ENCODE measurements at regions not wholly inside any gene's neighbourhood (a gene's known extent, or its start where the extent isn't known, plus 50 kb on each side); places are given as distances from the start of the nearest gene placed in this dataset.
"Not testable (repeated sequence)": the region's sequence is repeated elsewhere in the genome, so short reads cannot be mapped to it uniquely, and the experiment has no call there.

DNA sequence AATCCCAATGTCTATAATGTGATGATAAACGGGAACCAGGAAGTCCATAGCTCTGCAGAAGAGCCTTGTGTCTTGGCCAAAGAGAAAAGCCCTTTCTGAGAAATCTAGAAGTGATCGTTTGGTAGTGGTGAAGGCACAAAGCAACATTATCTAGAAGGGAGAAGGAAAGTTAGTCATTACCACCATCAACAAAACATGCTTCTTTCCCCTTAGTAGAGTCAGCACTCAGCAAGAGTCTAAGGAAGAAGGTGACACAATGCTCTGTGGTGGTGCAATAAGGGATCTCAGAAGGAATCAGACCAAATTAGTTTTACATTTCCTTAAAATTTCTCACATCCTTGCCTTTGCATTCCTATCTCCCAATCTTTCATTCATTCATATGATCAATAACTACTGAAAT, 134.4 kb upstream of the PRDX6 start:
- no peak for DNase-seq (ENCODE audit: low read depth in 2 of 2)

- no peak for DNase-seq (ENCODE audit: low read depth in 2 of 2)
Observed at GRCh38 chr1:173344034-173344743, 132.9 kb upstream of the PRDX6 start.

DNA sequence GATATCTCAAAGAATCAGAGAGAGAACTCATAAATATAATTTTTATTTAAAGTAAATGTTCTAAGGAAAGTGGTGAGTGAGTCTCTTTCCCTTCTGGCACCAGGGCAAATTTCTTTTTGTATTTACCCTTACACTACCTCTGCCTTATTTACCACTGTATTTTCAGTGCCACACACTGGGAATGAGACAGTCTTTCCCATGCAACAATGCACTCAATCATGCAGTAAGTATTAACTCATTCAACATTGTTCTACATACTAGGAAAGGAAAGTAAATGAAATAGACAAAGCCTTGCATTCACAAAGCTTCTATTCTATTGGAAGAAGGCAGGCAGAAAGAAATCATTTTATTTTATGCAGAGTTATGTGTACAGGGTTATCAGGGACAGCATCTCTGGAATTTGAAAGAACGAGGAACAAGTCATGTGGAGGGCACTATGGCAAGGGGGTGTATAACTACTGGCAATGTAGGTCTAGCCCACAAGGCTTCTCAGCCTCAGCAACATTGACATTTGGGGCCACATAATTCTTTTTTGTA, 129.8 kb upstream of the PRDX6 start:
- DNase-seq (ENCODE audit: low read depth in 2 of 2), result no peak

GRCh38 chr1:173352635-173353034, 124.5 kb upstream of the PRDX6 start:
- not testable (repeated sequence) for DNase-seq (ENCODE audit: low read depth in 2 of 2)

GRCh38 chr1:173353350-173353749, 123.8 kb upstream of the PRDX6 start:
- no peak for DNase-seq (ENCODE audit: low read depth in 2 of 2)

DNA sequence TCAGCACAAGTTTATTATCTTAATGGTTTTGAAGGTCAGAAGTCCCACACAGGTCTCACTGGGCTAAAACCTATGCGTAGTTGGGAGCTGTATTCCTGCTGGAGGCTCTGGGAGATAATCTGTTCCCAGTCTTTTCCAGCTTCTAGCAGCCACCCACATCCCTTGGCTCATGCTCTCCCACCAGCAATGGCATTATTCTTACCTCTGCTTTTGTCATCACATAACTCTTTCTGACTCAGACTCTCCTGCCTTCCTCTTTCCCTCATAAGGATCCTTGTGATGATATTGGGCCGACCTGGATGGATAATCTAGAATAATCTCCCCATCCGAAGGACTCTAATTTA, 122.2 kb upstream of the PRDX6 start:
- no peak for DNase-seq (ENCODE audit: low read depth in 2 of 2)

GRCh38 chr1:173355281-173356031, 121.7 kb upstream of the PRDX6 start:
- DNase-seq (ENCODE audit: low read depth in 2 of 2), result no peak

DNA sequence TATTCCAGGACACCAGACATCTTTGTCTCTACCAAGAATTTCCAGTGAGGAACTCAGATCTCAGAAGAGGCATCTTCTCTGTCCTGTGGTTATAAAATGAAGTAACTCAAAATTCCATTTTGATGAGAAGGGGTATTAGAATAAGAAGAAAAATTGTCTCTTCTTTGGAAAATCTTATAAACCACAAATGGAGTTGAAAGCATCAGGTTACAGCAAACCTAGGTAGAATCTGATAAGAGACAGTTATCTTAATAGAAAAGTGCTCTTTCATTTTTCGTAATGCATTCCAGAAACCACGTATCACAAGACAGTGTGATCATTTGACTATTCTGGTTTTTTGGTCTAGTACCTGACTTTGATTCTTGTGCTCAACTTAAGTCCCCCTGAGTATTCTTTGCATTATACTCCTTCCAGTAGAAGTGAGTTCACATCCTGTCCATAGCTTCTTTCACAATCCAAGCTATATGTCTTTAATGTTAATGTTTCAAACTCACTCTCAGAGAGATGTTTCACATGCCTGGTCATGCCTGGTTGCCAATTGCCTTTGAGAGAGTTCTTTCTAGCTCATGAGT, 120.9 kb upstream of the PRDX6 start:
- no peak for DNase-seq (ENCODE audit: low read depth in 2 of 2)

GRCh38 chr1:173360487-173361063, 116.6 kb upstream of the PRDX6 start:
- DNase-seq (ENCODE audit: low read depth in 2 of 2), result no peak

- DNase-seq (ENCODE audit: low read depth in 2 of 2), result no peak
Observed at GRCh38 chr1:173362543-173362942, 114.6 kb upstream of the PRDX6 start.

GRCh38 chr1:173364827-173365226, 112.3 kb upstream of the PRDX6 start:
- DNase-seq (ENCODE audit: low read depth in 2 of 2), result no peak

- no peak for DNase-seq (ENCODE audit: low read depth in 2 of 2)
Observed at GRCh38 chr1:173365341-173365740, 111.8 kb upstream of the PRDX6 start.

GRCh38 chr1:173367136-173367535, 110.0 kb upstream of the PRDX6 start:
- DNase-seq (ENCODE audit: low read depth in 2 of 2), result no peak

- not testable (repeated sequence) for DNase-seq (ENCODE audit: low read depth in 2 of 2)
Observed at GRCh38 chr1:173370586-173370985, 106.5 kb upstream of the PRDX6 start.

DNA sequence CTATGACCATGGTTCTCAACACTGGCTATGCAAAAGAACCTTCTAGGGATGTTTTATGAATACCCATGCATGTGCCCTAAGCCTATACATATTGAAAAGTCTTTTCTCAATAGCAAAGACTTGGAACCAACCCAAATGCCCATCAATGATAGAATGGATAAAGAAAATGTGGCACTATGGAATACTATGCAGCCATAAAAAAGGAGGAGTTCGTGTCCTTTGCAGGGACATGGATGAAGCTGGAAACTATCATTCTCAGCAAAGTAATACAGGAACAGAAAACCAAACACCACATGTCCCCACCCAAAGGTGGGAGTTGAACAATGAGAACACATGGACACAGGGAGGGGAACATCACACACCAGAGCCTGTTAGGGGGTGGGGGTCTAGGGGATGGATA, 101.1 kb upstream of the PRDX6 start:
- DNase-seq (ENCODE audit: low read depth in 2 of 2), result not testable (repeated sequence)

DNA sequence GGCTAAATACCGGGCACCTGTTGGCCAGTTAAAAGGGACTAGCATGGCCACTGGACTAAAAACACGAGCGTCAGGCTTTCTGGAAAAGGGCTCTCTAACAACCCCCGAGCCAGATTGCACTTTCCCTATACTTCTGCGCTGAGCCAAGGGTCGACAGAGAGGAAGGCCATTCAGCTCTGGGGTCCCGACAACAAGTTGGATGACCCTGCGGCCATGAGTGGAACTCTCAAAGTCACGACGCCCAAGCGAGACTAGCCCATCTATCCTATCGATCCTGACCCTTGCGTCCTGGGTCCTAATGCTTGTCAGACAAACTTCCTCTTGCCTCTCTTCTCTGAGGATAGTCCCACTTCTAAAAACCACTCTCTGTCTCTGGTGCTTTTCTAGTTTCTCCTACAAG, 99.9 kb upstream of the PRDX6 start:
- DNase-seq (ENCODE audit: low read depth in 2 of 2), result no peak

GRCh38 chr1:173383351-173383750, 93.8 kb upstream of the PRDX6 start:
- DNase-seq (ENCODE audit: low read depth in 2 of 2), result no peak

DNA sequence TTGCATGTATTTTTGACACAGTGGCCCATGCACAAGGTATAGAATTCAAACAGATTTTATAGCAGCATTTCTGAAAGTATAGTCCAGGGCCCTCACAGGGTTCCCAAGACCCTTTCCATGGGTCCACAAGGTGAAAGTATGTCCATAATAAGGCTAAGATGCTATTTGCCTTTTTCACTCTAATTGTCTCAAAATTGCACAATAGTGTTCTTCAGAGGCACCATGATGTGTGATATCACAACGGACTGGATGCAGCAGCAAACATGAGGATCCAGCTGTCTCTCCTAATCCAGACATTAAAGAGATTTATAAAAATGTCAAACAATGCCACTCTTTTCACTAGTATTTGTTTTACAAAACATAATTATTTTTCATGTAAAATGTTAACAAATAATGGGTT, 88.8 kb upstream of the PRDX6 start:
- no peak for DNase-seq (ENCODE audit: low read depth in 2 of 2)

GRCh38 chr1:173392895-173393658, 84.1 kb upstream of the PRDX6 start:
- no peak for DNase-seq (ENCODE audit: low read depth in 2 of 2)

GRCh38 chr1:173393659-173394000, 83.5 kb upstream of the PRDX6 start:
- no peak for DNase-seq (ENCODE audit: low read depth in 2 of 2)

GRCh38 chr1:173394813-173395212, 82.3 kb upstream of the PRDX6 start:
- not testable (repeated sequence) for DNase-seq (ENCODE audit: low read depth in 2 of 2)

GRCh38 chr1:173395762-173396161, 81.4 kb upstream of the PRDX6 start:
- no peak for DNase-seq (ENCODE audit: low read depth in 2 of 2)
